ENCODE measurements at regions not wholly inside any gene's neighbourhood (a gene's known extent, or its start where the extent isn't known, plus 50 kb on each side); places are given as distances from the start of the nearest gene placed in this dataset.

DNA sequence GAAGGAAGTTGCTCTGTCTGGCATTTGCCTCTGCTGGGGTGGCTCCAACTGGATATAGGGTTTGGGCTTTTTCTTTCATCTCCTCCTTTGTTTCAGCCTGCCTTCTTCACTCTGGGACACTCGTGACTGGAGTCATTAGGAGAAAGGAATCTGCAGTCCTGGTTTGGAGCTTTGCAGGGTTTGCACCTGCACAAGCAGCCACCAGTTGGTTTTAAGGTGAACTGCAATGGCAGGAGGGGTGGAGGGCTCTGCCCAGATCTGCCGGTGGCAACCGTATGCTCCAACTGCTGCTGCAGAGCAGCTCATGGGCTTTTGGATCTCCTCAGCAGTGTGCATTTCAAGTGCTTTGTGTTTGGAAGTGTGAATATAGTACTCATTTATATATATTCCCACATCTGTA is 131.3 kb upstream of the MGAT5 start:
- DNase-seq: no peak
- peaks cover 75% of the 10 kb centered on the region for H4K20me1 ChIP-seq (ENCODE audit: control insufficient read depth, insufficient read depth, low read length, poor library complexity, severe bottlenecking)
- CTCF ChIA-PET: interaction anchor here (0.9 to 14.5 kb wide), 8 partner anchors 84 to 290 kb away, joined by 3 to 398 read pairs (median 8); partner anchors contain the start of gene MGAT5

DNA sequence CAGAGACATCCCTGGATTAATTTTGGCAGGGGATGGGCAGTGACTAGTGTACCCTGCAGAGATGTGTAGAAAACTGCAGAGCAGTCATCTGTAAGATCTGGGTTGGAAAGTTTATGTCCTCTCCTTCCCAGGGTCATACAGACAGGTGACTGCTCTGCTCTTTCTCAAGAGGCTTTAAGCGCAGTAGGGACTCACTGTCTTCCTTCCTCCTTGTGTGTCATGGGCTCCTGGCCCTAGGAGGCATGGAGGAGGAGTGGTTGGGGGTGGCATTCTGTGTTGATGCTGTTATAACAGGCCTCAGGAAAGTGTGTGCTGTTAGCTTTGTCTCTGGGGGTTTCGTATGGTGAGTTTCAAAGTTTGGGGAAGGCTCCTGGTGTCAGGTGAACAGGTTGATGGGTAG is 130.5 kb upstream of the MGAT5 start:
- Histone ChIP-seq H3K9ac (ENCODE audit: low read length) (peak overlapping the region; percentile 11), H3K27me3 (replicated peaks in 1 of 4; ENCODE audit: control extremely low read depth in 1 of 4, control insufficient read depth in 3 of 4, insufficient read depth in 4 of 4, low read length in 3 of 4) (no peaks in the 10 kb centered on the region), H3K4me2 (replicated peaks; ENCODE audit: low read depth, low read length, poor library complexity, severe bottlenecking) (peak overlapping the region; percentile 60), H2AFZ (ENCODE audit: insufficient read depth, low read depth, low read length, poor library complexity, severe bottlenecking) (no peak overlapping the region), H3K36me3 (replicated peaks in 1 of 2; ENCODE audit: control extremely low read depth in 1 of 2, control insufficient read depth in 1 of 2, extremely low read depth in 1 of 2, insufficient read depth in 2 of 2, low read length in 1 of 2) (no peaks in the 10 kb centered on the region), H3K4me3 (ENCODE audit: control extremely low read depth in 1 of 5, extremely low read depth in 1 of 5, insufficient read depth in 1 of 5, low read depth in 2 of 5, low read length in 4 of 5) (no peak overlapping the region), H4K20me1 (ENCODE audit: control insufficient read depth, insufficient read depth, low read length, poor library complexity, severe bottlenecking) (peaks cover 82% of the 10 kb centered on the region), H3K79me2 (ENCODE audit: control insufficient read depth, insufficient read depth, low read length) (peaks cover 95% of the 10 kb centered on the region), H3K9me3 (ENCODE audit: control extremely low read depth in 1 of 3, control insufficient read depth in 2 of 3, insufficient read depth in 1 of 3, low read length in 2 of 3) (no peaks in the 10 kb centered on the region), H3K27ac (ENCODE audit: low read length in 2 of 2) (peak overlapping the region in 1 of 2 donors; percentile 51), H3K4me1 (ENCODE audit: control insufficient read depth in 2 of 2, insufficient read depth in 2 of 2, low read length in 2 of 2) (peaks cover 78 to 83% of the 10 kb centered on the region in 2 donors)
- Mint-ChIP-seq H3K27me3 (no peaks in the 10 kb centered on the region), H3K27ac (peak overlapping the region; percentile 54), H3K4me1 (peaks cover 82% of the 10 kb centered on the region), H3K9me3 (ENCODE audit: insufficient read depth) (no peaks in the 10 kb centered on the region), H3K4me3 (peak overlapping the region; percentile 80)
- WGBS (ENCODE audit: insufficient coverage): 49% methylated on average over 2 of the region's 2 CpGs
- intact Hi-C loops (cut with micrococcal nuclease): loop anchor here (2.0 to 10.0 kb wide), 2 partner anchors 13 to 611 kb away; no protein-coding TSS in a partner anchor
- DNase-seq (no peak), ATAC-seq (ENCODE audit: low read depth) (no peak)
- CTCF ChIA-PET: interaction anchor here (0.7 to 14.5 kb wide), 9 partner anchors 12 to 289 kb away, joined by 3 to 398 read pairs (median 4); no protein-coding TSS in a partner anchor
- POLR2A ChIA-PET: no interaction called here
- TF ChIP-seq, protein P1, sequence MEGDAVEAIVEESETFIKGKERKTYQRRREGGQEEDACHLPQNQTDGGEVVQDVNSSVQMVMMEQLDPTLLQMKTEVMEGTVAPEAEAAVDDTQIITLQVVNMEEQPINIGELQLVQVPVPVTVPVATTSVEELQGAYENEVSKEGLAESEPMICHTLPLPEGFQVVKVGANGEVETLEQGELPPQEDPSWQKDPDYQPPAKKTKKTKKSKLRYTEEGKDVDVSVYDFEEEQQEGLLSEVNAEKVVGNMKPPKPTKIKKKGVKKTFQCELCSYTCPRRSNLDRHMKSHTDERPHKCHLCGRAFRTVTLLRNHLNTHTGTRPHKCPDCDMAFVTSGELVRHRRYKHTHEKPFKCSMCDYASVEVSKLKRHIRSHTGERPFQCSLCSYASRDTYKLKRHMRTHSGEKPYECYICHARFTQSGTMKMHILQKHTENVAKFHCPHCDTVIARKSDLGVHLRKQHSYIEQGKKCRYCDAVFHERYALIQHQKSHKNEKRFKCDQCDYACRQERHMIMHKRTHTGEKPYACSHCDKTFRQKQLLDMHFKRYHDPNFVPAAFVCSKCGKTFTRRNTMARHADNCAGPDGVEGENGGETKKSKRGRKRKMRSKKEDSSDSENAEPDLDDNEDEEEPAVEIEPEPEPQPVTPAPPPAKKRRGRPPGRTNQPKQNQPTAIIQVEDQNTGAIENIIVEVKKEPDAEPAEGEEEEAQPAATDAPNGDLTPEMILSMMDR (IDR thresholded peaks at IDR 0.05): no peak
- no peak for TF ChIP-seq EZH2 (IDR thresholded peaks at IDR 0.05; ENCODE audit: borderline replicate concordance, insufficient read depth, low read depth, low read length, poor library complexity, severe bottlenecking)

More for the DNA sequence above, 131.3 kb upstream of the MGAT5 start:
- Histone ChIP-seq H2AFZ (ENCODE audit: insufficient read depth, low read depth, low read length, poor library complexity, severe bottlenecking) (no peak overlapping the region), H3K27ac (ENCODE audit: low read length in 2 of 2) (no peak overlapping the region), H3K9ac (ENCODE audit: low read length) (peak overlapping the region; percentile 4), H3K4me1 (ENCODE audit: control insufficient read depth in 2 of 2, insufficient read depth in 2 of 2, low read length in 2 of 2) (peaks cover 73 to 79% of the 10 kb centered on the region in 2 donors), H3K36me3 (replicated peaks in 1 of 2; ENCODE audit: control extremely low read depth in 1 of 2, control insufficient read depth in 1 of 2, extremely low read depth in 1 of 2, insufficient read depth in 2 of 2, low read length in 1 of 2) (no peaks in the 10 kb centered on the region), H3K9me3 (ENCODE audit: control extremely low read depth in 1 of 3, control insufficient read depth in 2 of 3, insufficient read depth in 1 of 3, low read length in 2 of 3) (no peaks in the 10 kb centered on the region), H3K4me3 (ENCODE audit: control extremely low read depth in 1 of 5, extremely low read depth in 1 of 5, insufficient read depth in 1 of 5, low read depth in 2 of 5, low read length in 4 of 5) (peak overlapping the region in 1 of 5 experiments; percentile 6), H3K4me2 (replicated peaks; ENCODE audit: low read depth, low read length, poor library complexity, severe bottlenecking) (peak overlapping the region; percentile 60), H3K79me2 (ENCODE audit: control insufficient read depth, insufficient read depth, low read length) (peaks cover 88% of the 10 kb centered on the region), H3K27me3 (replicated peaks in 1 of 4; ENCODE audit: control extremely low read depth in 1 of 4, control insufficient read depth in 3 of 4, insufficient read depth in 4 of 4, low read length in 3 of 4) (no peaks in the 10 kb centered on the region)
- Mint-ChIP-seq H3K27ac (peak overlapping the region; percentile 70), H3K9me3 (ENCODE audit: insufficient read depth) (no peaks in the 10 kb centered on the region), H3K27me3 (no peaks in the 10 kb centered on the region), H3K4me1 (peaks cover 77% of the 10 kb centered on the region), H3K4me3 (peak overlapping the region; percentile 80)
- intact Hi-C loops (cut with micrococcal nuclease): loop anchor here (2.0 to 10.0 kb wide), 2 partner anchors 14 to 612 kb away; no protein-coding TSS in a partner anchor
- POLR2A ChIA-PET: no interaction called here
- WGBS (ENCODE audit: insufficient coverage): no CpG with 5 or more reads among the region's 3 CpGs
- no peak for ATAC-seq (ENCODE audit: low read depth)
- TF ChIP-seq EZH2 (IDR thresholded peaks at IDR 0.05; ENCODE audit: borderline replicate concordance, insufficient read depth, low read depth, low read length, poor library complexity, severe bottlenecking): no peak
- TF ChIP-seq, protein P1 (IDR thresholded peaks at IDR 0.05): no peak
